GM19468 (cell line): ENCODE measurements at regions not wholly inside any gene's neighbourhood (a gene's known extent, or its start where the extent isn't known, plus 50 kb on each side); places are given as distances from the start of the nearest gene placed in this dataset.

Source experiments
- ATAC-seq: cut with Tn5 transposase; IDR thresholded peaks from one replicate; pipeline ENCODE4 v1.9.1; 2021; ENCODE audit warnings: mild to moderate bottlenecking, moderate library complexity, moderate number of reproducible peaks; ENCODE audit not compliant: unreplicated experiment; ENCODE audit errors: extremely low read depth

DNA sequence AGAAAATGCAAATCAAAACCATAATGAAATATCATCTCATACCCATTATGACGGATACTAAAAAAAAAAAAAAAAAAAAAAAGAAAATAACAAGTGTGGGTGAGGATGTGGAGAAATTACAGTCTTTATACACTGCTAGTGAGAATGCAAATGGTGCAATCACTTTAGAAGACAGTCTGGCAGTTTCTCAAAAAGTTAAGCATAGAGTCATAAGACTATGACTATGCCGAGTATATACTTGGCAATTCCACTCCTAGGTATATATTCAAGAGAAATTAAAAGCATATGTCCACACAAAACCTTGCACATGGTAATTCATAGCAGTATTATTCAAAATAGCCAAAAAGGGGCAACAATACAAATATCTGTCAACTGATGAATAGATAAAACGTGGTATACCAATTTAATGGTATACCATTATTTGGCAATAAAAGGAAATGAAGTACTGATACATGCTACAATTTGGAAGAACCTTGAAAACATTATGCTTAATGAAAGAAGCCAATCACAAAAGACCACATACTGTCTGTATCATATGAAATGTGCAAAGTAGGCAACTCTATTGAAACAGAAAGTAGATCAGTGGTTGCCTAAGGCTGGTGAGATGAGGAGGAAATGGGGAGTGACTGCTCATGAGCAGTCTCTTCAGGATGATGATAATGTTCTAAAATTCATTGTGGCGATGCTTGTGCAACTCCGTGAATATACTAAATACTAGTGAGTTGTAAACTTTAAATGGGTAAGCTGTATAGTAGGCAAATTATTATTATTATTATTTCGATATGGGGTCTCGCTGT, 90.1 kb upstream of the NANOS1 start:
- no peak for ATAC-seq

DNA sequence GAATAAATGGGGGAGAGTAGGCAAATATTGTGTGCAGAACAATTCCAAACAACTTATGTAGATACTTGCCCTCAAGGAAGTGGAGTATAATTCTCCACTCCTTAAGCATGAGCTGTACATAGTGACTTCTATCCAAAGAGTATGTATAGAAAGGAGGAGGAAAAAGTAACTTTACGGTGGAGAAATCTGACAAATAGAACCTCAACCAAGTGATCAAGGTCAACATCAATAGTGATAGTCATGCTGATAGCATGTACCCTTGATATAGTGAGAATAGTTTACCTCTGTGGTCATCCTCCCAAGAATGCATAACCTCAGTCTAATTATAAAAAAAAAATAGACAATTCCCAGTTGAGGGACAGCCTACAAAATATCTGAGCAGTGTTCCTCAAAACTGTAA, 89.1 kb upstream of the NANOS1 start:
- no peak for ATAC-seq

DNA sequence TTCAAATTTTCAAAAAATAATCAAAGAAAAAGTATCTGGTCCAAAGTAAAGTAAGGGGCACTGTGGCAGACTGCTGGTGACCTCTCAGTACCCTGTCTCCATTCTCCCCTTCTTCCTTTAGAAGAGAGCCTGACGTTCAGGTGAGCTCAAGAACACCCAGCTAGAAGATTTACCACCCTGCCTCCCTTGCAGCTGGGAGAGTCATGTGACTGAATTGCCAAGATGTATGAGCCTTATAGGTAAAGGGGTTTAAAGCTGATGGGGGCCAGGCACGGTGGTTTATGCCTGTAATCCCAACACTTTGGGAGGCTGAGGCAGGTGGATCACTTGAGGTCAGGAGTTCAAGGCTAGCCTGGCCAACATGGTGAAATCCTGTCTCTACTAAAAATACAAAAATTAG, 86.3 kb upstream of the NANOS1 start:
- no peak for ATAC-seq

DNA sequence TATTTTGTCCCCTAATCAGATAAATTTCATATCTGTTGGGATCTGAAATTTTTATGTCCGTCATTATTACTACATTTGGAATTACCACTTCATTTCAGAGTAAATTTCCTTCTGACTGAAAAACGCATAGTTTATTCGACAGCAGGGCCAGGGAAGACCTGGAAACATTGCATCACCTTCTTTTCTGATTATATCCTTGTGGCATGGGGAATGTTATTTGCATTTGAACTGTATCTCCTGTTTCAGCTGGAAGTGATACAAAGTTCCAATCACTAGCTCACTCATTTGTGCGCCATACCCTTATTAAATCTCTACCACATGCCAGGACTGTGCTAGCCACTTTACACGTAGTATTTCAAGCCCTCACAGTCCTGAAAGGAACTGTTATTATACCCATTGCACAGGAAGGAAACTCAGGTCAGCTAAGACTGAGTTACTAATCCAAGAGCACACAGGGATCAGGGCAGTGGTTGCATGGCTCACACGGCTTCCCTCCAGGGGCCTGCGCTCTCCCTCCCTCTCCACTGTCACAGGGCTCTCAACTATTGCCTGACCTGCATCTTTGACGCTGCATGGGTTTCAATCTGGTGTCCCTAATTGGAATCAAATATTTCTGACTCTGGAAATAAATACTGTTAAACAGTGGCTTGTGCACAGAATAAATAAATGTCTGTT, 84.4 kb upstream of the NANOS1 start:
- no peak for ATAC-seq

DNA sequence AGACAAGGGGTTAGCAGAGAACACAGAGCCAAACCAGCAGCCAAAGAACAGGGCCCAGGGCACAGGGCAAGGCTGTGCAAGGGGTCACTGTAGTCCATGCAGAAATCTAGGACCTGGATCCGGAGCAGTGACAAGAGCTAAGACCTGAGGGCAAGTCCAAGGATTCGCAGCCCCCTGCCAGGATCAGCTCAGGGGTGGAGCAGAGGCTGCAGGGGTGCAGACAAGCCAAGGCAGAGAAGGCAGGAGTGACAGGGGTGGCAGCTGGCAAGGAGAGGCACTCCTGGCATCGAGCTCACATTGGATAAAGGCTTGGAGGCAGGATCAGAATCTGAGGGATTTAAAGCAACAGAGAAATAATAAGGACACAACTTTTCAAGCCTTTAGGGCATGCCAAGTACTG, 80.7 kb upstream of the NANOS1 start:
- no peak for ATAC-seq

DNA sequence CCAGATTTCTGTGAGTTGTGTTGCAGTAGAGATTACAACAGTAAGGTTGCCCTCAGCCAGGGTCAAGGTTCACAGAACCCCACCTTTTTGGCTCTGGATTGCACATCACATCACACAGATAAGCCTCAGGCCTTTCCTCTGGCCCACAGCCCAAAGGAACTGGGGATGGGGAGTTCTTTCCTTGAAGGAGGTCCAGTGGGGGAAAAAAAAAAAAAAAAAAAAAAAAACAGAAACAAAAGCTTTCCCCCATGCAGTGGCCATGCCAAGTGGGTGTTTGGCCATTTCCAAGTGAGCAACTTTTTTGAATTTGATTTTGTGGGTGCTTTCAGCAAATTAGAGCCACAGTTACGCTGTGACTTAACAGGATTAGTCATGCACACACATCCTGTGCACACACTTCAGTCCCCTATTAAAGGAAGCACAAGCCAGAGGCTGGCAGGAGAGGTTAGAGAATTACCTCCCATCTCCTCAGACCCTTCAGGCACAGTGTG, 79.3 kb upstream of the NANOS1 start:
- ATAC-seq = no peak

DNA sequence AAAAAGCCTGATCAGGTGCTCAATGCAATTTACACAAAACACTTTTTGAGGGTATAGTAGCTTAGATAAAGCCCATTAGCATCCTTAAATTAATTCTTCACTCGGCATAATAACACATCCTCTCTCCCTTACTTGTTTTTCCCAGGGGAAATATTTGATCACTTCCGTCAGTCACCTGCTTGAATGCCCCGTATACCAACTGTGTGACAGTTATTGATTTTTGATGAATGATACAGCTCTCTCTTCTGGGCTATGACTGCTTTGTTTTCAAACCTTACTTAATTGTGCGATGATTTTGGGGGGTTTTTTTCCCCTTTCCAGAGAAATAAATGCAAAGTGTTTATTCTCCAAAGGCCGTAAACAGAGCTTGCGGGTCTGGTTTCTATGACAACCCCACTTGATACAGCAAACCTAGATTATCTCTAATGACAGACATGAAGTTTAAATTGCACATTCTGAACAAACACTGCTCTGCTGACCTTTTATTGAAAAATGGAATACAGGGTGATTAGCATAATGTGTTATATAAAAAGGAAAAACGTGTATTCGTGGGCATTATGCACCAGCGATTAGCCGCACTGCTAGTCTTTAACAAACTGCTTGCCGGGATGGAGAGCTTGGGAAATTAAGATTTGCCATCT, 78.4 kb upstream of the NANOS1 start:
- no peak for ATAC-seq

DNA sequence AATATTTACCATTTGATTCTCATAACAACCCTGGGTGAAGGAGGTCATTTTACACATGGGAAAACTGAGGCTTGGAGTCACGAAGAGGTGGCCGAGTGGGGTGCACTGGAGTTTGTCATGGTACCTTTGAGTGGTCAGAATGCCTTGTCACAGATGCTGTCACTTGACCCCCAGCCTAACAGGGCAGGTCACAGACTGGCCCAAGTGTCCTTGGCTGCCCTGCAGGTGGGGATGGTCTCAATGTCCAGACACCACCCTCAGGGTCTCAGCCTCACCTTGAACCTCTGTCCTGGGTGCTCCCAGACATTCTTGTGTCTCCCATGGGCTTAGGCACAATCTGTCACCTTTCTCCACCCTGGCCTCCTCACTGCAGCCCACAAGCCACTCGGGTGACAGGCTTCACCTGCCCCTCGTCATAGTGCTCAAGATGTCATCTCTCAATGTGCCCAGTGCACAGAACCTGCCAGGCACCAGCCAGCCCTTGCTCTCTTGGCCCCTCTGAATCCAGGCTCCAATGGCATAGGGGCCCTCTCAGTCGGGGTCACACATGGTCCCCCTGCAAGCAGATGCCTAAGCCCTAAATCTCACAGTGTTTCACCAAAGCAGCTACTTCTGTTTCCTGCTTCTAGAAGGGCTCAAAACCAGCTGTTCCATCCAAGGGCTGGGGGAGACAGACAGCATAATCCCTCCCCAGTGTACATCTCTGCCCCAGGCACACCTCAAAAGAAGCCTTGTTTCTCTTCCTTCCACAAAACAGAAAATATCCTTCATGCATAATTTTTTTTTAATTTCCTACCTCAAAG, 76.8 kb upstream of the NANOS1 start:
- ATAC-seq = no peak

DNA sequence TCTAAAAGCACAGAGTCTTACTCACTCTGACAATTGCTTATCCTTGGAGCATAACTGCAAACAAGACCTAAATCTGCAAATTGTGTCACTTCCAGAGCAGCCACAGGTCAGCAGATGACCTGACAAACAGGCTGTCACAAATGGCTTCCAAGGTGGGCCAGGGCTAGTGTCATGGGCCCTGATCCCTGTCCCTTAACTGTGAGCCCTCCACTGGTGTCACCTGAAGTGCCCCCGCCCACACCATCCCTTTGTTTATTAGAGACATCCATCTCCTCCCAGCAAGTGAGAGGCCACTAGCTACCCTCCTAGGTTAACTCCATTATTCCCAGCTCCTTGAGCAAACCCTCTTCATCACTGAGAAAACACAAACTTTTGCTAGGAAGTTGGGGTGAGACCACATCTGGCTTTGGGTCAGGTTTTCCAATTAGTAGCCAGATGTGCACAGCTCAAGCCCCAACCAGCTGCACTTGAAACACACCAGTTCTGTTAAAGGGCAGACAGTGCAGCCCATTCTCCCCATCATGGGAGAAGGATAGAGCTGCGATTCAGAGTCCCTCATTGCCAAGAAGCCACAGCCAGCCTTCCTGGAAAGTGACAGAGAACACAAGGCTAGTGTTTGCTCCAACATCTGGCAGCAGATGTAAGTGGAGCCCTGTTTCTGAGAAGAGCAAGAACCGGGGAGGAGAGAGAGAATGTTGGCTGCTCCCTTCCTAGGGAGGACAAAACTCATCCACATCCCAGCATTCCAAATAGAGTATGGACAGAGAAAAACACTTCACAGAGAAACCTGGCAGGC, 75.7 kb upstream of the NANOS1 start:
- no peak for ATAC-seq

DNA sequence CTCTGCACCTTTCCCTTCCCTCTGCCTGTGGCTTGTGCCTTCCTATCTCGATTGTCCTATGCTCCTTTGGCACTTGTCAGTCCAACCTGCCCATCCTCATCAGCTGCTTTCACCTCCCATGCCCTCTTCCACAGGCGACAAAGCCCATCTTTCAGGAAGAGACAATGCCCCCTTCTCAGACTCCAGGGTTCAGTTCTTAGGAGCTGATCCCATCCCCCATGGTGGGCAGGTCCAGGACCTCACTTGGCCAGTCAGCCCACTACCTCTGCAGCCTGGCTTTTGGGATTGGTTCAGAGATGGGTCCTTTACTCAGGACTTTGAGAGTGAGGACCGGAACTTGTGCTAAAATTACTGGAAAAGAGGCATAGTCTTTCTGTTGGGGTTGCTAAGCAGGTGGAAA, 74.0 kb upstream of the NANOS1 start:
- ATAC-seq = no peak

DNA sequence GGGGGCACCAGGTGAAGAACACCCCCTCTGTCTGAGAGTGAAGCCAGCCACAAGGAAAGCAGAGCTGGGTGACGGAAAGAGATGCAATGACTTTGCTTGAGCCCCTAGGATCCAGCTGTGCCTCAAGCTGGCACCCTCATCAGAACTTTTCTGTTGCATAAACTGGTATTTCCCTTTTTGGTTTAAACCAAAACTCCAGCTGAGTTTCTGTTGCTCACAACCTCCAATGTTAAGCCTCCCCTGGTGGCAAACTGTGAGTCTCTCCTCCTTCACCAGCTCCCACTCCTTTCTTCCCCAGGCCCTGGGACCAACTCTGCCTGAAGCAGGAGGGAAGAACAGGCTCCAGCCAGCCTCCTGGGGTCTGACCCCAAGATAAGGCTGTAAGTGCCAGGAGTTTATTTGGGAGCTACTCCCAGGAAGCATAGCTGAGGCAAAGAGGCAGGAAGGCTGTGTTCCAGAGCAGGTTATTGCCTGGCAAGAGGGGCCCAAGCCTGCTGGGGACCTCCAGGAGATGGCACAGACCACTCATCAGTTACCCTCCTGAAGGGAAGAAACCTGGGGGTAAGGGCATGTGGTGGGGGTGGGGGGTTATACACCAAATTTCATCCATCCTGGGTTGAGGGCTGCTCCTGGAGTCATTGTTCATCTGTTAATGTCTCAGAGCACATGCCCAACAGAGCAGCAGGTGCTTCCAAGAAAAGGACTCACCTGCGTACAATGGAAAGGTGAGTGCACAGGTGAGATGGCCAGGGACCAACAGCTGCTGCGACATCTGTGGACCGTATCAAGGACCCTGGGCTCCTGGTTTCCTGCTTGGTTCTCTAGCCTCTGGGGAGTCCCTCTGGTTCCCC, 73.3 kb upstream of the NANOS1 start:
- no peak for ATAC-seq

DNA sequence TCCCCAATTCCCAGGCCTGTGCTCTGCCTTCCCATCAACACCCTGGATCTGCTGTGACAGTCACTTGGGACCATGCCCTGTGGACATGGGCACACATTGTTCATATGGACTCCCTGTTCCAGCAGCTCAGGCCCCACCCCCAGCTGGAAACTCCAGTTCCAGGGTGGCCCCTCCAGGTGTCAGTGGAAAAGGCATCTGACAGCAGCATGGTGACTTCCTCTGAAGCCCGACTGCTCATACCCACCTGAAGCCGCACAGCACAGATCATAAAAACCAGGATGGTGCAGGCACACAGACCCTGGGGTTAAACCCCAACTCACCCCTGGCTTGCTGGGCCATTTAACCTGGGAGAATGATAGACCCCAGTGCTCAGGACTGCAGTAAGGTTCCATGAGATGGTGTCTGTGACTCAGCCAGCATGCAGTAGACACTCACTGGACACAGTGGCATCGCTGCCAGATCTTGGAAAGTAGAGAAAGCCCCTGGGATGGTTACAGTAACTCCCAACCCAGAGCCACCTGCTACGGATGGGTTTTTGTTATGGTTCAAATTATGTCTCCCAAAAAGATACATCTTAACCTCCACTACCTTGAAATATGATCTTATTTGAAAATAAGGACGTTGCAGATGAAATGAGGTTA, 72.6 kb upstream of the NANOS1 start:
- no peak for ATAC-seq

DNA sequence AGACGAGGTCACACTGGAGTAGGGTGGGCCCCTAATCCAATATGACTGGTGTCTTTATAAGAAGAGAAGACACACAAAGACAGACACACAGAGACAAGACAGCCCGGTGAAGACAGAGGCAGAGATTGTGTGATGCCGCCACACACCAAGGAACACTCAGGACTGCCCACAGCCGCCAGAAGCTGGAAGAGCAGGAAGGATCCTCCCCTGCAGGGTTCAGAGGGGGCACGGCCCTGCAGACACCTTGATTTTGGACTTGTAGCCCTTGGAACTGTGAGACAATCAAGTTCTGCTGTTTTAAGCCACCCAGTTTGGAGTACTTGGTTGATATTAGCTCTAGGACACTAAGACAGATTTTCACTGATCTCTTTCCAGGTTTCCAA, 72.1 kb upstream of the NANOS1 start:
- no peak for ATAC-seq

DNA sequence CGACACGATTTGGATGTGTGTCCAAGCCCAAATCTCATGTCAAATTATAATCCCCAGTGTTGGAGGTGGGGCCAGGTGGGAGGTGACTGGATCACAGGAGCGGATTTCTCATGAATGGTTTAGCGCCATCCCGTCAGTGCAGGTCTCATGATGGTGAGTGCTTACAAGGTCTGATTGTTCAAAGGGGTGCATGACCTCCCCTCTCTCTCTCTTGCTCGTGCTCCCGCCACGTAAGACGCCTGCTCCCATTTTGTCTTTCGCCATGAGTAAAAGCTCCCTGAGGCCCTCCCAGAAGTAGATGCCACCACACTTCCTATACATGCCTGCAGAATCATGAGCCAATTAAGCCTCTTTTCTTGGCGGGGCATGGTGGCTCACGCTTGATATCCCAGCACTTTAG, 71.5 kb upstream of the NANOS1 start:
- ATAC-seq = no peak

DNA sequence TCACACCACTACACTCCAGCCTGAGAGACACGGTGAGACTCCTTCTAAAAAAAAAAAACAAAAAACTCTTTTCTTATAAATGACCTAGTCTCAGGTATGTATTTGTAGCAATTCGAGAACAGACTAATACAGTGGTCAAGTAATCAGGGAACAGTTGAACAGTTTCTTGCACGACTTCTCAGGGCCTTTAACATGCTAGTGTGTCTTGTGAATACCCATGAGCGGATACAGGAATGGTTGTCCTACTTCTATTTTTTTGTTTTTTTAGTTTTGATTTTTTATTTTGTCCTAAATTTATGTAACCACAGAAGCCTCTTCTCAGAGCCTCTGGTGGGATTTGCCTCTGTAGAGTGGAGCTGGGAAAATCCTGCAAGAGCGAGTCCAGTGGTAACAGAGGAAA, 71.0 kb upstream of the NANOS1 start:
- no peak for ATAC-seq

DNA sequence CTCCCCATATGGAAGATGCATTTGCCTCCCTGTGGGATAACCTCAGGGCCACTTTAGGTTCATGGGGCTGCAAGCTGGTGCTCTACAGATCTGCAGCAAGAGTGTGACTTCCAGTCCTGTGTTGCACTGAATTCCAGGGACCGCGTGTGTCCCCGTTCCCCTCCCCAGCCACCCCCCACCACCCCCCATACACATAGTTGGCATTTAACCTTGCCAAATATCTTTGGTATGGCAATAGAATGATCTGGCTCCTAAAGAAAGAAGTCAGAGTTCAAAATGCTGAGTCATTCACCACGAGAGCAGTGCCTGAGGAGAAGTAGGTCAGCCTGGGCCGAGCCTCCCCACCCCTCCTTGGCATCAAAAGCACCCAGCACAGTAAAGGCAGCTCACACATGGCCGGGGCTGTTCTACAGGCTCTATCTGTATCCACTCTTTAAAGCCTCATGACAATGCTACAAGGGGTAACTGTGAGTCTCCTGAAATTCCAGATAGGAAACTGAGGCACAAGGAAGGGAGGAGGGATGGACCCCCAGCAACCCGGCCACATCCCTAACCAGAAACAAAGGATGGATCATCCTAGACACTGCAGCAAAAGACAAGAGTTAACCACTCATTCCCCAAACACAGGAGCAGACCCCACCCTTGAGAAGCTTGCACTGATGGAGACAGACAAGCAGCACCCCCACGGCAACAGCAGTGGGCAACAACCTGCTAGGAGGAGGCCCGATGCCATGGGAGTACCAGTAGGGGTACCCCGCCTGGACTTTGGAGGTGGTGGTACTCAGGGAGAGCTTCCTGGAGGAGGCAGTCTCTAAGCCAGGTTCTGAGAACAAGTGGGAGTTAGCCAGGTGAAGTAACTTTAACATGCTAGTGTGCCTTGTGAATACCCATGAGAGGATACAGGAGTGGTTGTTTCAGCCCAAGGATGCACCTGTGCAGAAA, 70.3 kb upstream of the NANOS1 start:
- ATAC-seq = no peak
